HEK293 (cell line): ENCODE measurements at regions not wholly inside any gene's neighbourhood (a gene's known extent, or its start where the extent isn't known, plus 50 kb on each side); places are given as distances from the start of the nearest gene placed in this dataset.

Source experiments
- MZF1 ChIP-seq: fragments of 450-650 bp; formaldehyde crosslinking; IDR thresholded peaks from 2 replicates; pipeline ENCODE4 v1.5.1; 2017; ENCODE audit warnings: missing biosample characterization, missing genetic modification characterization, borderline replicate concordance
- TCF7L2 ChIP-seq: IDR thresholded peaks from 2 replicates; pipeline ENCODE4 v1.6.1; 2011; ENCODE audit warnings: low read depth, mild to moderate bottlenecking, inconsistent platforms, low read length, moderate library complexity, borderline replicate concordance
- ZBTB7A ChIP-seq: fragments of 450-650 bp; formaldehyde crosslinking; IDR thresholded peaks from 2 replicates; pipeline ENCODE4 v1.5.1; 2016; ENCODE audit warnings: low read depth, missing biosample characterization, missing genetic modification characterization
- ZFP41 ChIP-seq: fragments of 450-650 bp; formaldehyde crosslinking; IDR thresholded peaks from 2 replicates; pipeline ENCODE4 v1.5.1; 2016; ENCODE audit warnings: missing biosample characterization, missing genetic modification characterization, borderline replicate concordance
- ZNF10 ChIP-seq: fragments of 450-650 bp; formaldehyde crosslinking; IDR thresholded peaks from 2 replicates; pipeline ENCODE4 v1.5.1; 2017; ENCODE audit warnings: missing biosample characterization, missing genetic modification characterization
- ZNF133 ChIP-seq: fragments of 450-650 bp; formaldehyde crosslinking; IDR thresholded peaks from 2 replicates; pipeline ENCODE4 v1.5.1; 2016; ENCODE audit warnings: missing biosample characterization, missing genetic modification characterization
- ZNF175 ChIP-seq: fragments of 450-650 bp; formaldehyde crosslinking; IDR thresholded peaks from 2 replicates; pipeline ENCODE4 v1.5.1; 2016; ENCODE audit warnings: missing biosample characterization, missing genetic modification characterization
- ZNF324 ChIP-seq: fragments of 450-650 bp; formaldehyde crosslinking; IDR thresholded peaks from 2 replicates; pipeline ENCODE4 v1.5.1; 2016; ENCODE audit warnings: missing biosample characterization, missing genetic modification characterization
- TF ChIP-seq, protein P1 (sequence below): fragments of 450-650 bp; formaldehyde crosslinking; IDR thresholded peaks from 2 replicates; pipeline ENCODE4 v1.5.1; 2016; ENCODE audit warnings: missing biosample characterization, missing genetic modification characterization

DNA sequence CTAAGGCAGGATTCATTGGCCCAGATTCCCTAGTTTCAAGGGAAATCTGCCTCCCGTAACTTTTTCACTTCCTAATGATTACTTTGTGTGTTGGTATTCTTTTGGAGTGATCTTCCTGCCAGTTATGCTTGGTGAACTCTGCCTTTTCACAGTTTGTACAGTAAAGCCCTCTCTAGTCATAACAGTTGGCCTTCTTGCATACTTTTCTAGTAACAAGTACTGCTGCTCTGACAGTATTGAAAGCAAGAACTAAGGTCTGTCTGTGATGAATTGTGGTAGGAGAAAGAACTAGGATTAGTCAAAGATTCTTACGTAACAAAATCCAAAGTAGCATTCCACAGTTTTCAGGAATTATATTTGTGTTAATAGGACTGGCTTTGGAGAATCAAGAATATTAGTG lies 1457.2 kb upstream of the WWC1 start:
- TF ChIP-seq ZNF10 (tag by site-specific recombination) = no peak
- no peak for TF ChIP-seq TCF7L2
- TF ChIP-seq ZNF324 (tag by site-specific recombination) = no peak
- TF ChIP-seq, protein P1, sequence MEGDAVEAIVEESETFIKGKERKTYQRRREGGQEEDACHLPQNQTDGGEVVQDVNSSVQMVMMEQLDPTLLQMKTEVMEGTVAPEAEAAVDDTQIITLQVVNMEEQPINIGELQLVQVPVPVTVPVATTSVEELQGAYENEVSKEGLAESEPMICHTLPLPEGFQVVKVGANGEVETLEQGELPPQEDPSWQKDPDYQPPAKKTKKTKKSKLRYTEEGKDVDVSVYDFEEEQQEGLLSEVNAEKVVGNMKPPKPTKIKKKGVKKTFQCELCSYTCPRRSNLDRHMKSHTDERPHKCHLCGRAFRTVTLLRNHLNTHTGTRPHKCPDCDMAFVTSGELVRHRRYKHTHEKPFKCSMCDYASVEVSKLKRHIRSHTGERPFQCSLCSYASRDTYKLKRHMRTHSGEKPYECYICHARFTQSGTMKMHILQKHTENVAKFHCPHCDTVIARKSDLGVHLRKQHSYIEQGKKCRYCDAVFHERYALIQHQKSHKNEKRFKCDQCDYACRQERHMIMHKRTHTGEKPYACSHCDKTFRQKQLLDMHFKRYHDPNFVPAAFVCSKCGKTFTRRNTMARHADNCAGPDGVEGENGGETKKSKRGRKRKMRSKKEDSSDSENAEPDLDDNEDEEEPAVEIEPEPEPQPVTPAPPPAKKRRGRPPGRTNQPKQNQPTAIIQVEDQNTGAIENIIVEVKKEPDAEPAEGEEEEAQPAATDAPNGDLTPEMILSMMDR (tag by site-specific recombination) = no peak
- no peak for TF ChIP-seq ZFP41
- no peak for TF ChIP-seq ZNF175 (tag by site-specific recombination)
- TF ChIP-seq ZBTB7A (tag by site-specific recombination) = no peak
- no peak for TF ChIP-seq MZF1 (tag by site-specific recombination)
- no peak for TF ChIP-seq ZNF133
